NCI-H1417 treated with DMSO at 0.1 percent for 48 hours (cell line): ENCODE measurements at regions not wholly inside any gene's neighbourhood (a gene's known extent, or its start where the extent isn't known, plus 50 kb on each side); places are given as distances from the start of the nearest gene placed in this dataset.
"Not testable (repeated sequence)": the region's sequence is repeated elsewhere in the genome, so short reads cannot be mapped to it uniquely, and the experiment has no call there.

Experiments
- DNase-seq: peaks from one replicate; lab custom pipeline; 2025; lab: John Stamatoyannopoulos, UW

- DNase-seq = no peak
Measured at GRCh38 chr14:105952826-105953225, 426.4 kb downstream of the TMEM121 start.

GRCh38 chr14:105961625-105962024, 435.2 kb downstream of the TMEM121 start:
- DNase-seq = not testable (repeated sequence)

- no peak for DNase-seq
Measured at GRCh38 chr14:105962532-105962931, 436.1 kb downstream of the TMEM121 start.

- no peak for DNase-seq
Measured at GRCh38 chr14:105968291-105968690, 441.9 kb downstream of the TMEM121 start.

- not testable (repeated sequence) for DNase-seq
Measured at GRCh38 chr14:105969026-105969425, 442.6 kb downstream of the TMEM121 start.

GRCh38 chr14:105970821-105971220, 444.4 kb downstream of the TMEM121 start:
- DNase-seq = not testable (repeated sequence)

- DNase-seq = no peak
Measured at GRCh38 chr14:105971593-105972500, 445.5 kb downstream of the TMEM121 start.

- no peak for DNase-seq
Measured at GRCh38 chr14:105974902-105975301, 448.5 kb downstream of the TMEM121 start.

- DNase-seq = no peak
Measured at GRCh38 chr14:105978618-105979295, 452.4 kb downstream of the TMEM121 start.

- no peak for DNase-seq
Measured at GRCh38 chr14:105979446-105979845, 453.1 kb downstream of the TMEM121 start.

- DNase-seq = no peak
Measured at GRCh38 chr14:105980224-105980623, 453.8 kb downstream of the TMEM121 start.

- not testable (repeated sequence) for DNase-seq
Measured at GRCh38 chr14:105981517-105982302, 455.3 kb downstream of the TMEM121 start.

- no peak for DNase-seq
Measured at GRCh38 chr14:105982664-105983063, 456.3 kb downstream of the TMEM121 start.

- DNase-seq = no peak
Measured at GRCh38 chr14:105986894-105987284, 460.5 kb downstream of the TMEM121 start.

GRCh38 chr14:105987563-105987962, 461.2 kb downstream of the TMEM121 start:
- DNase-seq = no peak

- DNase-seq = no peak
Measured at GRCh38 chr14:105989566-105990302, 463.4 kb downstream of the TMEM121 start.

GRCh38 chr14:105991677-105992076, 465.3 kb downstream of the TMEM121 start:
- not testable (repeated sequence) for DNase-seq

GRCh38 chr14:105993814-105994213, 467.4 kb downstream of the TMEM121 start:
- DNase-seq = no peak

- DNase-seq = not testable (repeated sequence)
Measured at GRCh38 chr14:105995011-105995710, 468.8 kb downstream of the TMEM121 start.

- DNase-seq = not testable (repeated sequence)
Measured at GRCh38 chr14:105998597-105998996, 472.2 kb downstream of the TMEM121 start.
